ENCODE measurements at regions not wholly inside any gene's neighbourhood (a gene's known extent, or its start where the extent isn't known, plus 50 kb on each side); places are given as distances from the start of the nearest gene placed in this dataset.

DNA sequence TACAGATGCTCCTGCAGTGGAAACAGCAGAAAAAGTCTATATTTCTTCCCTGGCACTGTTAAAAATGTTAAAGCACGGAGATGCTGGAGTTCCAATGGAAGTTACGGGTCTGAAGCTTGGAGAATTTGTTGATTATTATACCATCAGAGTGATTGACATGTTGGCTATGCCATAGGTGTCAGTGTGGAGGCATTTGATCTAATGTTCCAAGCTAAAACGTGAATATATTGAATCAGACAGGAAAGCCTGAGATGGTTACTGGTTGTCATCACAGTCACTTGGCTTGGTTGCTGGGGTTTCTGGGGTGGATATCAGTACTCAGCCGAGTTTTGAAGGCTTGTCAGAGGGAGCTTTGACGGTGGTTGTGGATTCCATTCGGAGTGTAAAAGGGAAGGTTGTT lies 262.9 kb upstream of the CNTNAP5 start:
- no peaks in the 10 kb centered on the region for H3K4me1 ChIP-seq
- intact Hi-C loops (cut with DNase I) = no loop called here
- no peak overlapping the region for H3K4me3 ChIP-seq
- no peak for DNase-seq
- H3K27me3 ChIP-seq (ENCODE audit: low read depth) = no peaks in the 10 kb centered on the region
- no peak overlapping the region for H3K27ac ChIP-seq
- no peaks in the 10 kb centered on the region for H3K9me3 ChIP-seq
- ATAC-seq = no peak
- TF ChIP-seq, protein P1, sequence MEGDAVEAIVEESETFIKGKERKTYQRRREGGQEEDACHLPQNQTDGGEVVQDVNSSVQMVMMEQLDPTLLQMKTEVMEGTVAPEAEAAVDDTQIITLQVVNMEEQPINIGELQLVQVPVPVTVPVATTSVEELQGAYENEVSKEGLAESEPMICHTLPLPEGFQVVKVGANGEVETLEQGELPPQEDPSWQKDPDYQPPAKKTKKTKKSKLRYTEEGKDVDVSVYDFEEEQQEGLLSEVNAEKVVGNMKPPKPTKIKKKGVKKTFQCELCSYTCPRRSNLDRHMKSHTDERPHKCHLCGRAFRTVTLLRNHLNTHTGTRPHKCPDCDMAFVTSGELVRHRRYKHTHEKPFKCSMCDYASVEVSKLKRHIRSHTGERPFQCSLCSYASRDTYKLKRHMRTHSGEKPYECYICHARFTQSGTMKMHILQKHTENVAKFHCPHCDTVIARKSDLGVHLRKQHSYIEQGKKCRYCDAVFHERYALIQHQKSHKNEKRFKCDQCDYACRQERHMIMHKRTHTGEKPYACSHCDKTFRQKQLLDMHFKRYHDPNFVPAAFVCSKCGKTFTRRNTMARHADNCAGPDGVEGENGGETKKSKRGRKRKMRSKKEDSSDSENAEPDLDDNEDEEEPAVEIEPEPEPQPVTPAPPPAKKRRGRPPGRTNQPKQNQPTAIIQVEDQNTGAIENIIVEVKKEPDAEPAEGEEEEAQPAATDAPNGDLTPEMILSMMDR (IDR thresholded peaks at IDR 0.05) = no peak
- H3K36me3 ChIP-seq = no peaks in the 10 kb centered on the region

DNA sequence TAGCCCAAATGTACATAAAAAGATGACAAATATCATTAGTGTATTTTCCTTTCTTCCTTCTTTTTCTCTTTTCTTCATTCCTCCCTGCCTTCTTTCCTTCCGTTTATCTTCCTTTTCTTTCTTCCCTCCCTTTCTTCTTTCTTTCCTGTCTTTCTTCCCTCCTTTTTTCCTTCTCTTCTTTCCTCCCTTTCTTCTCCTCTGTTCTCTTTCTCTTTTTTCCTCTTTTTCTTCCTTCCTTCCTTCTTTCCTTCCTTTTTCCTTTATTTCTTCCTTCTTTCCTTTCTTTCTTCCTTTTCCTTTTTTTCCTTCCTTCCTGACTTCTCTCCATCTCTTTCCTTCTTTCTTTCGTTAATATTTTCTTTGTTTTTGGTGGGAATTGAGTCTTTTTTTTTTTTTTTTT lies 256.9 kb upstream of the CNTNAP5 start:
- Histone ChIP-seq H3K36me3 (no peaks in the 10 kb centered on the region), H3K4me3 (no peak overlapping the region), H3K9me3 (no peaks in the 10 kb centered on the region), H3K27ac (no peak overlapping the region), H3K27me3 (ENCODE audit: low read depth) (no peaks in the 10 kb centered on the region), H3K4me1 (no peaks in the 10 kb centered on the region)
- intact Hi-C loops (cut with DNase I) = no loop called here
- ATAC-seq (no peak), DNase-seq (no peak)
- TF ChIP-seq, protein P1 (IDR thresholded peaks at IDR 0.05) = no peak

DNA sequence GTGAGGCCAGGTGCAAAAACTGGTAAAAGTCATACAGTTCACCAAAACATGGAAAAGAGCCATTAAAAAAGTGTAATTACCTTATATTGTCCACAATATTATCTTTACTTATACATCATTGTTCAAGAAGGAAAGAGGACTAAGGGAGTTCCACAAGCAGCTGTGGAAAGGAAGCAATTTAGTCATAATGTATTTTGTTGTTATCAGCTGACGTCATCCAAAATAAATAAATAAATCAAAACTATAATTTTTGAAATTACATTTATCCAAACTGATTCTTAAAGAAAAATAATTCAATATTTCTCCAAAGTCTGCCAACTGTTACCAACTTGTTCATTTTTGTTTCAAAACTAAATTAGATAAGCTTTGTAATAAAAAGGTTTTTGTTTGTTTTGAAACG lies 256.1 kb upstream of the CNTNAP5 start:
- DNase-seq = no peak
- Histone ChIP-seq H3K4me1 (no peaks in the 10 kb centered on the region), H3K9me3 (no peaks in the 10 kb centered on the region), H3K27me3 (ENCODE audit: low read depth) (no peaks in the 10 kb centered on the region), H3K36me3 (no peaks in the 10 kb centered on the region), H3K4me3 (no peak overlapping the region), H3K27ac (no peak overlapping the region)
- intact Hi-C loops (cut with DNase I) = no loop called here
- ATAC-seq = no peak
- TF ChIP-seq, protein P1 (IDR thresholded peaks at IDR 0.05) = no peak

DNA sequence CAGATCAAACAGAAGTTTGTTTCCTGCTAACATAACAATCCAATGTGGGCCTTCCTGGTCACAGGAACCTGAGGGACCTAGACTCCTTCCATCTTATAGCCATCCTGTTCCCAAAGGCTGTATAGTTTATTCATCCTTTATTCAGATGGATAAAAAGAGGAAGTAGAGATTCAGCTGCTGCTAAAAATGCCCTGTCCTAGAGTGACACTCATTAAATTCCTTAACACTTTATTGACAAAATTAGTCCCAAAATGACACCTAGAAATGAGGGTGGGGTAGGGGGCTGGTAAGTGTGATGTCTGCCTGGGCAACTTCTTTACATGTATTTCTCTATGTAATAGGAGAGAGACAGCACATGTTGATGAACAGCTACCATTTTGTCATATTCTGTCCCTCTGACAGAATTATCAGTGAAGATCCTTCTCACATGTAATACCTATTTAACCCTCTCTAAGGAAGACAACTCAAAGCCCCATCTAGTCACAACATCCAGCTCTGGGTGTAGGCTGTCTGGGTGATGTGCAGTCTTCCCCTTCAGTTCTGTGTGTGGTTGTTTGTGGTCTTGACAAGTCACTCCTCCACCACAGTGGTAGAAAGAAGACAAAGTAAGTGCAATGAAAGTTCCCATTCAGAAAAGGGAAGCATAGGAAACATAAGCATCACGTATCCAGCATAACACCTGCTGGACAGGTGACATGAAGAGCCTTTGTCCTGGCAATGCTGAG lies 253.9 kb upstream of the CNTNAP5 start:
- H3K4me1 ChIP-seq = no peaks in the 10 kb centered on the region
- no peak overlapping the region for H3K27ac ChIP-seq
- no peak overlapping the region for H3K4me3 ChIP-seq
- DNase-seq = no peak
- intact Hi-C loops (cut with DNase I) = no loop called here
- TF ChIP-seq, protein P1 (IDR thresholded peaks at IDR 0.05) = no peak
- ATAC-seq = no peak
- no peaks in the 10 kb centered on the region for H3K36me3 ChIP-seq
- no peaks in the 10 kb centered on the region for H3K9me3 ChIP-seq
- no peaks in the 10 kb centered on the region for H3K27me3 ChIP-seq (ENCODE audit: low read depth)

DNA sequence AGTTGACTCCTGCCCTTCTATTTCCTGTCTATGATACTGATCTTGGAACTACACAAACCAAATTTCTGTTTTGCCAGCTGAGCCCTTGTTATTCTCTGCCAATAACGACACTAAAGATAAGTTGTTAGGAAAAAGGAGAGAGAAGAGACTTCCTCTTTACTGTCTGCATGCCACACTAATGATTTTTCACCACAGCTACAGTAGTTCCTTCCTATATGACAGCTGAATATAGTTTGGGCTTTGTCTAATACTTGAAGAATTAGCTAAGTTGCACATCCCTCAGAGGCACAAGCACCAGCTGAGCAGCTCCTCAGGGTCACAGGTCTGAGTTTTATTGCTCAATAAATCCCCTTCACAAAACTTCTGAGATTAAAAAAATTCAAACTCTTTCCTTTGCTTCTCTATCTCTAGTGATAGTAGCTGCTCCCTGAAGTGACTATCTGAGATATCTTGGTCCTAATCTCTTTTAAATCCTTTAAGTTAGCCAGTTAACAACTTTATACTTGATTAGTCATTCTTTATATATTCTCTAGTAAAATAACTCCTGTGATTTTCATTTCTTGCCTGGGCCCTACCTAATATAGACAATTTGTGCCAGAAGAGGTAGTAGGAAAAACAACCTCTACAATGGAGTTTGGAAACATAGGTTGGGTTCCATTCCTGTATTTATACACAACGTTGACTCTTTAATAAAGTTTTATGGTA lies 253.0 kb upstream of the CNTNAP5 start:
- Histone ChIP-seq H3K36me3 (no peaks in the 10 kb centered on the region), H3K27me3 (ENCODE audit: low read depth) (no peaks in the 10 kb centered on the region), H3K27ac (no peak overlapping the region), H3K4me1 (no peaks in the 10 kb centered on the region), H3K4me3 (no peak overlapping the region), H3K9me3 (no peaks in the 10 kb centered on the region)
- ATAC-seq = no peak
- intact Hi-C loops (cut with DNase I) = no loop called here
- TF ChIP-seq, protein P1 (IDR thresholded peaks at IDR 0.05) = no peak
- DNase-seq = no peak
